ENCODE measurements at regions not wholly inside any gene's neighbourhood (a gene's known extent, or its start where the extent isn't known, plus 50 kb on each side); places are given as distances from the start of the nearest gene placed in this dataset.
"Not testable (repeated sequence)": the region's sequence is repeated elsewhere in the genome, so short reads cannot be mapped to it uniquely, and the experiment has no call there.

DNA sequence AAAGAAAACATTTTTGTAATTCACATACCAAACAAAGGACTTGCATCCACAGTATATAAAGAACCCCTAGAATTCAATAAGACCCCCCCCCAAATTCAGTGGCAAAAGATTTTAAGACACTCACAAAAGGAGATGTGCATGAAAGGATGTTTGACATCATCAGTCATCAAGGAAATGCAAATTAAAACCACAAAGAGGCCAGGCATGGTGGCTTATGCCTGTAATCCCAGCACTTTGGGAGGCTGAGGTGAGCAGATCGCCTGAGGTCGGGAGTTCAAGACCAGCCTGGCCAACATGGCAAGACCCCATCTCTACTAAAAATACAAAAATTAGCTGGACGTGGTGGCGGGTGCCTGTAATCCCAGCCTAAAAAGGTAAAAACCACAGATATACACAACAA, 61.3 kb downstream of the AIPL1 start:
- DNase-seq, result not testable (repeated sequence)

DNA sequence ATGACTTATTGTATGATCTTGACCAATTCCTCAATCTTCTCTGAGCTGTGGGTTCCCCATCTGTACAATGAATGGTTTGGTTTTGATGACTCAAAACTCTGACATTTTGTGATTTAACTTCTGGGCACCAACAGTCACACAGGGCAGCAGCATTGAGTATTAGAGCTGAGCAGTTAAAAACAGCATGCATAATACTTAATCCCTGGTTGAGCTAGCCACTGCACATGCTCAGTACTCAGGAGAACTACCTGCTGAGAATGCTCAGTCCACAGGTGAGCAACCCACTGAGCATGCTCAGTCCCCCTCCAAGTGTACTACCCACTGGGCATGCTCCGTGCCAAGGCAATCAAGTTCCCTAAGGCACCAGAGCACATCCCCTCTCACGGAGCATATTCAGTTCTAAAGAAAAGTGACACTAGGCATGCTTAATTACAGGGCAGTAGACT, 68.7 kb downstream of the AIPL1 start:
- DNase-seq, result no peak

- DNase-seq, result no peak
Measured at GRCh38 chr17:6365200-6365943, 69.5 kb downstream of the AIPL1 start.

DNA sequence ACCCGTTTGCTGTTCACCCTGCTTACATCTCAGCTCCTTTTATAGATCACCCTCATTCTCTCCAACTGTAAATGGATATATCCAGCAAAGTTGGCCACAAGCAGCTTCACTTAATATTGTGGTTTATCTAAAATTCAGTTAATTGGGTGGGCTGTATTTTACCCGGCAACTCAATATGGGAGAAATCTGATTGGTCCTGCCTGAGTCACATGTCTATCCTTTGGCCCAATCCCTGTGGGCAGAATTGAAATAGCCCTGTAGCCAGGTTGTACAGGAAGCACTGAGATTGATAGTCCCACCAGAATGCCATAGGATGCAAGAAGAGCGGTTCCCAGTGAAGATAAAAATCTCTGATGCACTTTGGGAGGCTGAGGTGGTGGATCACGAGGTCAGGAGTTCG, 73.2 kb downstream of the AIPL1 start:
- no peak for DNase-seq

DNA sequence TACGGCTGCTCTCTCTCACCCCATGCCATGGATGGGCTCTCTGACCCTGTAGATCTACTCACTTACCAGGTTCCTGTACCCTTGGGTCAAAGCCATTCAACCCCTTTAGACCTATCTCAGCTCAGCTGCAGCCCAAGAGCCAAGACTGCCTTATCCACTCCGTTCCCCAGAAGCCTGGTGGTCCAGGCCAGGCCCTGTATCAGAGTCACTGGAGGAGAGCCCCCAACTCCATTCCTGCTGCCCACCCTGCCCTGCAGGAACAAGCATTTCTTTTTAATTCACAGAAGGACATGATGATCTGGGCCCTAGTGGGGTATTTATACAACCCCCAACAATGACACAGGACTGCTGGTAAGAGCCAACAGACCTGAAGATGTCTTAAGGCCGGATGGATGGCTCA, 76.8 kb downstream of the AIPL1 start:
- no peak for DNase-seq

DNA sequence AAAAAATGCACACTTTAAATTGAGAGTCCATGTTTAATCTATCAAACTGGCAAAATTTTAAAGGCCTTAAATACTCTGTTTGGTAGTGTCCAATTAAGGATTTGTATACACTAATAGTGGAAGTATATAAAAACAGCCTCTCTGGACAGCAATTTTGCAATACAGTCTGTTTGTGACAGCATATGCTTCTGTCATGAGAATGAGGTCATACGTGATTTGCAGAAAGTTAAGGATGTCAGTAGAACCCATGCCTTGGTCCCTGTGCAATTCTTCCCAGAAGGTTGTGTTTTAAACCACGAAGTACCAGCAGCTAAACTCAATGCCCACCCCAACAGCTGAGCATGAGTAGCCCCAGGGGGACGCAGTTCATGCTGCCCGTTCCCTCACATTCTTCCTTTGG, 78.4 kb downstream of the AIPL1 start:
- no peak for DNase-seq

GRCh38 chr17:6355196-6355595, 79.7 kb downstream of the AIPL1 start:
- DNase-seq, result no peak

DNA sequence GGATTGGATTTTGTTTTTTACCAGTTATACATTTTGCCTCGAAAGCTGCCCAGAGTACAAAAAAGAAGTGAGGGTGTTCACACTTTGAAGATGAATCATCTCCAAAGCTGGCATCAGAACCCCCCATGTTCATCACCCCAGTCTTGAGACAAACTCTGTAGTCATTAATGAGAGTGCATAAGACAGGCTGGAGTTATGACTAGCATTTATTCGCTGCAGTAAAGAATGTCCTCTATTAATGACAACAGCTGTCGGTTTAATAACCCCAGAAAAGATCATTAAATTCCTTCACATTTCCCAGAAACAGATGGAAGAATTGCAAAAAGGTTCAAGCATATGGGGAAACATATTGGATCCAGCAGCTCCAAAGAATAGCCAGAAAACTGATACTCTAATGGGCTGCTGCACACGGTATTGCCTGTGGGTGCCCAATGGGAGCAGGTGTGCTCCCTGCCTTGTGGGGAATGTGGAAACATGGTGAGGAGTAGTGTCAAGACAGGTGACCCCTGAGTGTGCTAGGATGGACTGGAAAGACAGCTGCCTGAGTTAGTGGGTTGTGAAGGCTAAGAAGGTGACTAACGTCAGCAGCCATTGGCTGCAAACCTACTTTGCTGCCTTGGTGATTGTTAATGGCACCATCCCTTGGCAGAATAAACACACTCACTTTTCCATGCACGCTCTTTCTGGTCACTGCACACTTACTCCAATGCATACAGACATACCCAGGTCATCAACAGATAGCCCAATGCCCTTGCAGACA, 81.9 kb downstream of the AIPL1 start:
- no peak for DNase-seq

GRCh38 chr17:6352016-6352415, 82.9 kb downstream of the AIPL1 start:
- no peak for DNase-seq

DNA sequence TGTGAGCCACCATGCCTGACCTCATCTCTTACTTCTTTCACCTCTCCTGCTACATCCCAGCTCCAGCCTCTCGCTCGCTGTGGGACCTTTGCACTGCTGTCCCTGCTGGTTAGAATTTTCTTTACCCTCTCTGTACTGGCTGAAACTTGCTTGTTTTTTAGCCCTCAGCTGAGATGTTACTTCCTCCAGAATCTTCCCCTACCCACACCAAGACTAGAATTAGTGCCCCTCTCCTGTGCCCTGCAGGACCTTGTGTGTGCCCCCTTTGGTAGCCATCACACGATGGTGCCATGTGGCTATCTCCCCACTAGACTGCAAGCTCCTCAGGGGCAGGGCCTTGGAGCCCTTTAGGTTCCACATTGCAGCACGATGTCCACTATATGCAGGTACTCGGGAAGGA, 84.1 kb downstream of the AIPL1 start:
- DNase-seq, result no peak

GRCh38 chr17:6348891-6349290, 86.0 kb downstream of the AIPL1 start:
- DNase-seq, result no peak

DNA sequence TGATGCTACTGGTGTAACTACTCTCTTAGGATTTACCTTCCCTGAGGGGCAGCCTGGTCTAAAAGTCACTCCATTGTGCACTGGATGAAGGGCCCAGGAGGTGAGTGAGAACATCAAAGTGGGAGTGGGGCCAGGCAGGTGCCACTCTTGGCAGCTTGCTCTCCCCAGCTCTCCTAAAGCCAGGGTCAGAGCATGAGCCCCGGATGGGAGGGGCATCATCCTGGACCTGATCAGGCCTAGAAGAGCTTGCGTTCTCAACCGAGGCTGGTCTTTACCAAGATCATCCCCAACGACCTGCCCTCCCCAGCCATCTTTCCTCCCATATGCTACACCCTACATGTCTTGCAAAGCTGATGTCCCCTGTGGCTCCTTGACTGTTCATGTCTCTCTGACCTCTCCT, 87.1 kb downstream of the AIPL1 start:
- no peak for DNase-seq

DNA sequence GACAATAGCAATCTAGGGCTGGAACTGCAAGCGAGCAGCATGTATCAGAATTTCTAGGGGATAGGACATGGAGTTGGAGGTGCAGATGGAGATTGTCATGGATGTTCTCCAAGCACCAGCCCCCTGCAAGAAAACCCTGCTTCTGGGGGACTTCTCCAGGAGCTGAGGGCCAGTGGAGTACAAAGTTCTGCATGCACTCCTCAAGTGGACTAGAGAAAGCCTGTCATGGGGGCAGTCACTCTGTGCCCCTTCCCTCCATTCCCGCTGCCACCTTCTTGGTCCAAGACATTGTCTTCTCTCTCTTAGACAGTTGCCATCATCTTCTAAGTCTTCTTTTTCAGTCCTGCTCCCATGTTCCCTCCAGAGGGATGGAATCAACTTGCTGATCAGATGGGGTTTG, 87.9 kb downstream of the AIPL1 start:
- no peak for DNase-seq

GRCh38 chr17:6346156-6346786, 88.7 kb downstream of the AIPL1 start:
- no peak for DNase-seq

DNA sequence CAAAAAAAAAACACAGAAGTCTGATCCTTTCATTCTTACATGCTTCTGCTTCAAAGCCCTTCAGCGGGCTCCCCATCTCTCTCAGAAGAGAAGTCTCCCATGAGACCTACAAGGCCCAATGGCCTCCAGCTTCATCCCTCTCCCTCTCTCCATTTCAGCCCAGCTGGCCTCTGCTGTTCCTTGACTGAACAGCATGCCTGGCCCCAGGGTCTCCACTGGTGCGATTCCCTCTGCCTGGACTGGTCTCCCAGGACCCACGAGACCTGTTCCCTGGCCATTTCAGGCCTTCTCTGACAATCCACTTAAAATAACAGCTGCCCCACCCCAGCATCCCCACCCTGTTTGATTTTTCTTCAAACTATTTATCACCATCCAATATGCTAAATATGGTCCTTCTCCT, 91.2 kb downstream of the AIPL1 start:
- no peak for DNase-seq

GRCh38 chr17:6343191-6343590, 91.7 kb downstream of the AIPL1 start:
- no peak for DNase-seq

GRCh38 chr17:6340708-6341107, 94.2 kb downstream of the AIPL1 start:
- no peak for DNase-seq

DNA sequence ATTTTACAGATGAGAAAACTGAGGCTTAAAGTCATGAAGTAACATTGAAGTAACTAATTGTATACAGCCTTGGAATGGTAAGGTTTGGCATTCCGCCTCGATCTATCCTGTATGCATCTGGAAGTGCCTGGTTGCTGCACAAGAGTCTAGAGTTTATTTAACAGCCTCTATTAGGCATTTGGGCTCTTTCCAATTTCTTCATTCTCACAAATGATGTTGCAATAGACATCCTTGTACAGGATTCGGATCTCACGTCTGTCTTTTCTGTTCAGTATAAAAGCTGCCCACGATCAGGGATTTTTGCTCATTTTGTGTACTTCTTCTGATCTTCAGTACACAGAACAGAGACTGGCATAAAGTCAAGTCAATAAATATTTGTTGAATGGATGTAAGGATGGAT, 100.5 kb downstream of the AIPL1 start:
- DNase-seq, result no peak

DNA sequence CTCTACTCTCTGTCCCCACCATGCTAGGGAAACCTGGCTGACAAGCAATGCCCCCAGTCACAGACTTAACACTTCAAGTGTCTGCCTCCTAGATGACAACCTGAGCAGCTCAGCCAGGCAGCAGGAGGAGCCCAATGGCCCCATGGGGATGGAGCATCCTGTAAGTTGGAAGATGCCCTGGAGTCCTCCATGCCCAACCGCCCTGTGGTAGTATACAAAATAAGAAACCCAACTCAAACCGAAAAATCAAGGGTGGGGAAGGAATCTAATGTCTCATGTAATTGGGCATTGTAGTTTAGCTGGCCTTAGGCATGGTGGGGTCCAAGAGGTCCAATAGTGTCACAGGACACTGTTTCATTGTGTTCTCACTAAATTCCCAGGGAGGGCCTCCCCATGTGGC, 104.0 kb downstream of the AIPL1 start:
- DNase-seq, result no peak

GRCh38 chr17:6328279-6328678, 106.6 kb downstream of the AIPL1 start:
- no peak for DNase-seq

DNA sequence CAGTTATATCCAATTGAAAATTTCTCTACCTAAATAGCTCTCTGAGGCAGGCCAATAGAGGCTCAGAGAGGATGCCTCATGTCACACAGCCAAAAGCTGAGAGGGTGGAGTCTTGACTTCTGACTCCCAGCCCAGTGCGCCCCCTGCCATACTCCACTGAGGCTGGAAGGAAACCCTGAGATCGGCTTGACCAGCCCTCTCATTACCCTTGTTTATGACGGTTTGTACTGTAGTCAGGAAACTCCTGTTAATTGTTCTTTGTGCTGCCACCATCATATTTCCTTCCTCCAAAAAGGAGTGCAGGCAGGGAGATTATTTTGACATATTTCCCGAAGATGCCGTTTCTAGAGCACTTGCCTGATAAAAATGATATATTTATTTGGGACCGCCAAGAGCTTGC, 107.9 kb downstream of the AIPL1 start:
- no peak for DNase-seq

GRCh38 chr17:6326483-6326882, 108.4 kb downstream of the AIPL1 start:
- DNase-seq, result no peak

GRCh38 chr17:6325741-6326140, 109.2 kb downstream of the AIPL1 start:
- no peak for DNase-seq

- no peak for DNase-seq
Measured at GRCh38 chr17:6325051-6325450, 109.9 kb downstream of the AIPL1 start.

All from inflammatory macrophage (primary cell).